Panc1 (cell line): ENCODE measurements at regions not wholly inside any gene's neighbourhood (a gene's known extent, or its start where the extent isn't known, plus 50 kb on each side); places are given as distances from the start of the nearest gene placed in this dataset.

Source experiments
- ATAC-seq: fragments of 200-7000 bp; cut with Tn5 transposase; 2 replicates; pipeline ENCODE4 v1.9.1; 2020; ENCODE audit warnings: mild to moderate bottlenecking, moderate library complexity
- BruUV-seq: library from RNA; stranded (reverse); fragments of 400-500 nt; replicated peaks from 2 replicates; lab custom pipeline; 2021; lab: Mats Ljungman, UMichigan
- CTCF ChIA-PET: fragments of 300-600 bp; sonication (Branson Sonifier 250); formaldehyde crosslinking; loops from one replicate; lab custom pipeline; 2022; ENCODE audit warnings: antibody characterized with exemption; lab: Charles Lee
- POLR2A ChIA-PET: fragments of 300-600 bp; sonication (Branson Sonifier 250); formaldehyde crosslinking; loops from one replicate; lab custom pipeline; 2022; ENCODE audit warnings: antibody characterized with exemption; lab: Charles Lee
- DNase-seq: peaks from one replicate; pipeline ENCODE4 v3.0.0-alpha.2; 2010; ENCODE audit warnings: low read depth, low spot score
- H3K27ac ChIP-seq: 2 replicates; pipeline ENCODE4 v1.5.1; 2011; ENCODE audit warnings: mild to moderate bottlenecking, low read length, inconsistent platforms
- H3K27me3 ChIP-seq: fragments of 200-500 bp; sonication (Bioruptor generic); 2 replicates; pipeline ENCODE4 v1.6.0; 2014; ENCODE audit warnings: low read length, inconsistent platforms; ENCODE audit not compliant: control insufficient read depth, insufficient read depth
- H3K36me3 ChIP-seq: fragments of 200-500 bp; sonication (Bioruptor generic); 2 replicates; pipeline ENCODE4 v1.5.1; 2014; ENCODE audit warnings: inconsistent platforms, mild to moderate bottlenecking, low read length, moderate library complexity; ENCODE audit not compliant: control insufficient read depth, insufficient read depth
- H3K4me1 ChIP-seq: 2 replicates; pipeline ENCODE4 v1.5.1; 2011; ENCODE audit warnings: inconsistent platforms, mild to moderate bottlenecking, low read length, moderate library complexity; ENCODE audit not compliant: control insufficient read depth, insufficient read depth
- H3K4me3 ChIP-seq, 2 experiments: 2 replicates each; pipeline ENCODE4 v1.5.1; 2011 to 2012; ENCODE audit warnings: low read depth in 2 of 2, low read length in 2 of 2, mild to moderate bottlenecking in 2 of 2, inconsistent platforms in 1 of 2, moderate library complexity in 1 of 2
- H3K9me3 ChIP-seq: fragments of 200-500 bp; sonication (Bioruptor generic); 2 replicates; pipeline ENCODE4 v1.5.1; 2014; ENCODE audit warnings: low read depth, mild to moderate bottlenecking, inconsistent platforms, low read length, moderate library complexity; ENCODE audit not compliant: control insufficient read depth, insufficient read depth
- POLR2AphosphoS5 ChIP-seq: IDR thresholded peaks from 2 replicates; pipeline ENCODE4 v1.6.1; 2012; ENCODE audit warnings: mild to moderate bottlenecking, low read depth, low read length, moderate library complexity
- SIN3A ChIP-seq: IDR thresholded peaks from 2 replicates; pipeline ENCODE4 v1.6.1; 2012; ENCODE audit warnings: low read depth, mild to moderate bottlenecking, low read length, moderate library complexity, borderline replicate concordance; ENCODE audit not compliant: insufficient read depth
- TCF7L2 ChIP-seq: IDR thresholded peaks from 2 replicates; pipeline ENCODE4 v1.6.1; 2011; ENCODE audit warnings: mild to moderate bottlenecking, low read depth, low read length, inconsistent platforms
- in situ Hi-C: cut with HindIII; loops from 2 replicates; pipeline ENCODE4 v1.10.0; 2016; ENCODE audit warnings: low sequenced_read_pairs, low pct_unique_long_range_greater_than_20kb
- intact Hi-C: fragments of 100-400 bp; cut with micrococcal nuclease; formaldehyde crosslinking; loops from one replicate; pipeline ENCODE4 v1.10.0; 2022; ENCODE audit not compliant: unreplicated experiment
- TF ChIP-seq, protein P1 (sequence below), 2 experiments: IDR thresholded peaks; 2 replicates each; pipeline ENCODE4 v1.6.1; 2011 to 2012; ENCODE audit warnings: low read depth in 2 of 2, control low read depth in 1 of 2, low read length in 1 of 2, mild to moderate bottlenecking in 1 of 2, moderate library complexity in 1 of 2; ENCODE audit not compliant: insufficient read depth in 1 of 2
- TF ChIP-seq, protein P2 (sequence below): fragments of 450-650 bp; IDR thresholded peaks from 2 replicates; pipeline ENCODE4 v1.5.1; 2017; ENCODE audit warnings: mild to moderate bottlenecking

DNA sequence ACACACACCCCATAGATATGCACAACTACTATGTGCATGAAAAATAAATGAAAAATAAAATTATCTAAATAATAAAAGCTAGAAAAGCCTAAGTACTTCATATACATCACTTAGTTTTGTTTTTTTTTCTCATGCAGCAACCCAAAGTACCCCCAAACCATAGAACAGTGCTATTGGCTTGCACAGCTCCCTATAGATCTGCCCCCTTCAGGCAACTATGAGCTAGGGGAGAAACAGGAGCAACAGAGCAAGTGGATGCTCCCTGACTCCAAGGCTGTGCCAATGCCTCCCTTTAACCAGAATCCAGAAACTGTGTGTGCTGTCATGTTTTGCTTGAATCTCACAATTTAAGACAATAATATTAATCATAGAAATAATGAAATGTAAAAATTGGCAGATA, 605.5 kb downstream of the TOX3 start:
- ATAC-seq (no peak), DNase-seq (no peak)
- TF ChIP-seq, protein P1, sequence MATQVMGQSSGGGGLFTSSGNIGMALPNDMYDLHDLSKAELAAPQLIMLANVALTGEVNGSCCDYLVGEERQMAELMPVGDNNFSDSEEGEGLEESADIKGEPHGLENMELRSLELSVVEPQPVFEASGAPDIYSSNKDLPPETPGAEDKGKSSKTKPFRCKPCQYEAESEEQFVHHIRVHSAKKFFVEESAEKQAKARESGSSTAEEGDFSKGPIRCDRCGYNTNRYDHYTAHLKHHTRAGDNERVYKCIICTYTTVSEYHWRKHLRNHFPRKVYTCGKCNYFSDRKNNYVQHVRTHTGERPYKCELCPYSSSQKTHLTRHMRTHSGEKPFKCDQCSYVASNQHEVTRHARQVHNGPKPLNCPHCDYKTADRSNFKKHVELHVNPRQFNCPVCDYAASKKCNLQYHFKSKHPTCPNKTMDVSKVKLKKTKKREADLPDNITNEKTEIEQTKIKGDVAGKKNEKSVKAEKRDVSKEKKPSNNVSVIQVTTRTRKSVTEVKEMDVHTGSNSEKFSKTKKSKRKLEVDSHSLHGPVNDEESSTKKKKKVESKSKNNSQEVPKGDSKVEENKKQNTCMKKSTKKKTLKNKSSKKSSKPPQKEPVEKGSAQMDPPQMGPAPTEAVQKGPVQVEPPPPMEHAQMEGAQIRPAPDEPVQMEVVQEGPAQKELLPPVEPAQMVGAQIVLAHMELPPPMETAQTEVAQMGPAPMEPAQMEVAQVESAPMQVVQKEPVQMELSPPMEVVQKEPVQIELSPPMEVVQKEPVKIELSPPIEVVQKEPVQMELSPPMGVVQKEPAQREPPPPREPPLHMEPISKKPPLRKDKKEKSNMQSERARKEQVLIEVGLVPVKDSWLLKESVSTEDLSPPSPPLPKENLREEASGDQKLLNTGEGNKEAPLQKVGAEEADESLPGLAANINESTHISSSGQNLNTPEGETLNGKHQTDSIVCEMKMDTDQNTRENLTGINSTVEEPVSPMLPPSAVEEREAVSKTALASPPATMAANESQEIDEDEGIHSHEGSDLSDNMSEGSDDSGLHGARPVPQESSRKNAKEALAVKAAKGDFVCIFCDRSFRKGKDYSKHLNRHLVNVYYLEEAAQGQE (IDR thresholded peaks at IDR 0.05; ENCODE audit: insufficient read depth in 1 of 2, low read depth in 2 of 2, low read length in 1 of 2) = no peak
- no peak for TF ChIP-seq TCF7L2
- TF ChIP-seq SIN3A = no peak
- Histone ChIP-seq H3K36me3 (no peaks in the 10 kb centered on the region), H3K9me3 (no peaks in the 10 kb centered on the region), H3K4me3 (no peak overlapping the region), H3K4me1 (no peaks in the 10 kb centered on the region), H3K27me3 (no peaks in the 10 kb centered on the region), H3K27ac (no peak overlapping the region)
- no TSS peak for BruUV-seq
- intact Hi-C loops = no loop called here
- in situ Hi-C loops = no loop called here
- CTCF ChIA-PET = no interaction called here
- POLR2A ChIA-PET = no interaction called here

DNA sequence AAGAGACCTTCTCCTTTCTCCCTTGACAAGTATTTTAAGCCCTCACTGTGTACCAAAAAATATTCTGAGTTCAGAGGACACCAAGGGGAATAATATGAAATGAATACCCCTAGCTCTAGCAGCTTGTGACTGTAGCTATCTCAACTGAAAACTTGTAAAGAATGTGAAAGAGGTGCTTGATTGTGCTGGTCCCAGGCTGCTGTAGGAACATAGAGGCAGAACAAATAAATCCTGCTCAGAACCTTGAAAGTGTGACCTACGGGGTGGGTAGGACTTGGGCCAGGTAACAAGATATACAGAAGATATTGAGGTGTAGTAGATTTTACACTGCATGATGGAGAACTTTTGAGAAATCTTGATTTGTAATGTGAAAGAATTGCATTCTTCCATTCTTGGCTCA, 606.8 kb downstream of the TOX3 start:
- no peak for ATAC-seq
- no peaks in the 10 kb centered on the region for H3K9me3 ChIP-seq
- no TSS peak for BruUV-seq
- H3K27me3 ChIP-seq = no peaks in the 10 kb centered on the region
- DNase-seq = no peak
- H3K27ac ChIP-seq = no peak overlapping the region
- H3K4me3 ChIP-seq = no peak overlapping the region
- CTCF ChIA-PET = no interaction called here
- intact Hi-C loops = no loop called here
- POLR2A ChIA-PET = no interaction called here
- TF ChIP-seq POLR2AphosphoS5 (no peak), TCF7L2 (no peak)
- TF ChIP-seq, protein P2, sequence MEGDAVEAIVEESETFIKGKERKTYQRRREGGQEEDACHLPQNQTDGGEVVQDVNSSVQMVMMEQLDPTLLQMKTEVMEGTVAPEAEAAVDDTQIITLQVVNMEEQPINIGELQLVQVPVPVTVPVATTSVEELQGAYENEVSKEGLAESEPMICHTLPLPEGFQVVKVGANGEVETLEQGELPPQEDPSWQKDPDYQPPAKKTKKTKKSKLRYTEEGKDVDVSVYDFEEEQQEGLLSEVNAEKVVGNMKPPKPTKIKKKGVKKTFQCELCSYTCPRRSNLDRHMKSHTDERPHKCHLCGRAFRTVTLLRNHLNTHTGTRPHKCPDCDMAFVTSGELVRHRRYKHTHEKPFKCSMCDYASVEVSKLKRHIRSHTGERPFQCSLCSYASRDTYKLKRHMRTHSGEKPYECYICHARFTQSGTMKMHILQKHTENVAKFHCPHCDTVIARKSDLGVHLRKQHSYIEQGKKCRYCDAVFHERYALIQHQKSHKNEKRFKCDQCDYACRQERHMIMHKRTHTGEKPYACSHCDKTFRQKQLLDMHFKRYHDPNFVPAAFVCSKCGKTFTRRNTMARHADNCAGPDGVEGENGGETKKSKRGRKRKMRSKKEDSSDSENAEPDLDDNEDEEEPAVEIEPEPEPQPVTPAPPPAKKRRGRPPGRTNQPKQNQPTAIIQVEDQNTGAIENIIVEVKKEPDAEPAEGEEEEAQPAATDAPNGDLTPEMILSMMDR = no peak
- TF ChIP-seq, protein P1 (IDR thresholded peaks at IDR 0.05; ENCODE audit: insufficient read depth in 1 of 2, low read depth in 2 of 2, low read length in 1 of 2) = no peak
- H3K4me1 ChIP-seq = no peaks in the 10 kb centered on the region
- in situ Hi-C loops = no loop called here
- no peaks in the 10 kb centered on the region for H3K36me3 ChIP-seq
